ENCODE measurements at regions not wholly inside any gene's neighbourhood (a gene's known extent, or its start where the extent isn't known, plus 50 kb on each side); places are given as distances from the start of the nearest gene placed in this dataset.

DNA sequence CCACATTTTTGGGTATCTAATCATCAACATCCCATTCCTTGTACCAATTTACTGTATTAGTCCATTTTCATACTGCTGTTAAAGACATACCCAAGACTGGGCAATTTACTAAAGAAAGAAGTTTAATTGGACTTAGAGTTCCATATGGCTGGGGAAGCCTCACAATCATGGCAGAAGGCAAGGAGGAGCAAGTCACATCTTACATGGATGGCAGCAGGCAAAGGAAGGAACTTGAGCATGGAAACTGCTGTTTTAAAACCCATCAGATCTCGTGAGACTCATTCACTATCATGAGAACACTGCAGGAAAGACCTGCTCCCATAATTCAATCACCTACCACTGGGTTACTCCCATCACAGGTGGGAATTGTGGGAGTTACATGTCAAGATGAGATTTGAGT is 95.4 kb upstream of the SLCO6A1 start:
- CTCF ChIA-PET (ENCODE audit: partially characterized antibody), result no interaction called here
- no peak overlapping the region for H3K4ac ChIP-seq (replicated peaks; ENCODE audit: insufficient read length, low read depth, low read length)
- H3K27me3 ChIP-seq (replicated peaks in 1 of 4; ENCODE audit: control insufficient read depth in 3 of 4, extremely low read depth in 1 of 4, insufficient read depth in 3 of 4, low read length in 3 of 4), result no peaks in the 10 kb centered on the region
- TF ChIP-seq CEBPB (IDR thresholded peaks at IDR 0.05; ENCODE audit: low read depth, low read length) (no peak), POU5F1 (IDR thresholded peaks at IDR 0.05; ENCODE audit: low read depth, low read length) (no peak), RFX5 (IDR thresholded peaks at IDR 0.05; ENCODE audit: borderline replicate concordance, low read depth, low read length) (no peak), CTBP2 (IDR thresholded peaks at IDR 0.05; ENCODE audit: borderline replicate concordance, insufficient read depth, insufficient read length, low read length) (no peak), TBP (IDR thresholded peaks at IDR 0.05; ENCODE audit: low read depth, low read length) (no peak), GTF2F1 (IDR thresholded peaks at IDR 0.05; ENCODE audit: borderline replicate concordance, low read depth, low read length) (no peak), BRCA1 (IDR thresholded peaks at IDR 0.05; ENCODE audit: low read depth, low read length) (no peak)
- TF ChIP-seq, protein P1, sequence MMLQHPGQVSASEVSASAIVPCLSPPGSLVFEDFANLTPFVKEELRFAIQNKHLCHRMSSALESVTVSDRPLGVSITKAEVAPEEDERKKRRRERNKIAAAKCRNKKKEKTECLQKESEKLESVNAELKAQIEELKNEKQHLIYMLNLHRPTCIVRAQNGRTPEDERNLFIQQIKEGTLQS (IDR thresholded peaks at IDR 0.05; ENCODE audit: insufficient read depth, low read depth, low read length), result no peak
- TF ChIP-seq, protein P2, sequence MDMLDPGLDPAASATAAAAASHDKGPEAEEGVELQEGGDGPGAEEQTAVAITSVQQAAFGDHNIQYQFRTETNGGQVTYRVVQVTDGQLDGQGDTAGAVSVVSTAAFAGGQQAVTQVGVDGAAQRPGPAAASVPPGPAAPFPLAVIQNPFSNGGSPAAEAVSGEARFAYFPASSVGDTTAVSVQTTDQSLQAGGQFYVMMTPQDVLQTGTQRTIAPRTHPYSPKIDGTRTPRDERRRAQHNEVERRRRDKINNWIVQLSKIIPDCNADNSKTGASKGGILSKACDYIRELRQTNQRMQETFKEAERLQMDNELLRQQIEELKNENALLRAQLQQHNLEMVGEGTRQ (IDR thresholded peaks at IDR 0.05; ENCODE audit: low read length), result no peak
- TF ChIP-seq, protein P3, sequence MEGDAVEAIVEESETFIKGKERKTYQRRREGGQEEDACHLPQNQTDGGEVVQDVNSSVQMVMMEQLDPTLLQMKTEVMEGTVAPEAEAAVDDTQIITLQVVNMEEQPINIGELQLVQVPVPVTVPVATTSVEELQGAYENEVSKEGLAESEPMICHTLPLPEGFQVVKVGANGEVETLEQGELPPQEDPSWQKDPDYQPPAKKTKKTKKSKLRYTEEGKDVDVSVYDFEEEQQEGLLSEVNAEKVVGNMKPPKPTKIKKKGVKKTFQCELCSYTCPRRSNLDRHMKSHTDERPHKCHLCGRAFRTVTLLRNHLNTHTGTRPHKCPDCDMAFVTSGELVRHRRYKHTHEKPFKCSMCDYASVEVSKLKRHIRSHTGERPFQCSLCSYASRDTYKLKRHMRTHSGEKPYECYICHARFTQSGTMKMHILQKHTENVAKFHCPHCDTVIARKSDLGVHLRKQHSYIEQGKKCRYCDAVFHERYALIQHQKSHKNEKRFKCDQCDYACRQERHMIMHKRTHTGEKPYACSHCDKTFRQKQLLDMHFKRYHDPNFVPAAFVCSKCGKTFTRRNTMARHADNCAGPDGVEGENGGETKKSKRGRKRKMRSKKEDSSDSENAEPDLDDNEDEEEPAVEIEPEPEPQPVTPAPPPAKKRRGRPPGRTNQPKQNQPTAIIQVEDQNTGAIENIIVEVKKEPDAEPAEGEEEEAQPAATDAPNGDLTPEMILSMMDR (IDR thresholded peaks at IDR 0.05; ENCODE audit: control extremely low read depth in 1 of 3, insufficient read depth in 1 of 3, low read depth in 1 of 3, low read length in 3 of 3), result no peak

More for the DNA sequence above, 95.4 kb upstream of the SLCO6A1 start:
- 94% methylated on average over 1 of the region's 1 CpG; no CpG with 5 or more reads in 1 of the 2 experiments for WGBS, 2 experiments (ENCODE audit: extremely low coverage in 1 of 2, insufficient coverage in 1 of 2, insufficient read length in 1 of 2, insufficient replicate concordance in 2 of 2, low coverage in 1 of 2, low lambda C conversion rate in 2 of 2, missing lambda C conversion rate in 1 of 2)
- Histone ChIP-seq H3K23ac (ENCODE audit: insufficient read length) (no peak overlapping the region), H2BK15ac (ENCODE audit: low read length) (no peak overlapping the region), H3K4me2 (ENCODE audit: insufficient read depth in 1 of 2, low read depth in 2 of 2, low read length in 2 of 2) (no peak overlapping the region), H3K56ac (replicated peaks; ENCODE audit: insufficient read length, low read depth, low read length) (no peak overlapping the region), H3K79me1 (ENCODE audit: low read depth, low read length) (no peaks in the 10 kb centered on the region), H2BK5ac (ENCODE audit: low read depth, low read length) (no peak overlapping the region), H3K36me3 (ENCODE audit: control insufficient read depth in 2 of 4, insufficient read depth in 4 of 4, low read length in 3 of 4) (no peaks in the 10 kb centered on the region), H3K23me2 (ENCODE audit: low read depth, low read length) (no peaks in the 10 kb centered on the region), H2AK5ac (ENCODE audit: low read depth, low read length) (no peak overlapping the region), H4K91ac (replicated peaks; ENCODE audit: insufficient read length, low read length) (no peak overlapping the region), H2BK120ac (replicated peaks; ENCODE audit: low read depth, low read length) (no peak overlapping the region), H3K4me1 (replicated peaks in 1 of 4; ENCODE audit: control insufficient read depth in 3 of 4, insufficient read depth in 4 of 4, low read length in 3 of 4) (no peaks in the 10 kb centered on the region), H3K9me3 (ENCODE audit: insufficient read depth in 2 of 2, low read depth in 1 of 2, low read length in 1 of 2) (peaks cover 0 to 4% of the 10 kb centered on the region in 2 experiments; a peak in 1 of 4 replicates), H3K9ac (replicated peaks in 1 of 4; ENCODE audit: extremely low read depth in 1 of 4, low read depth in 3 of 4, low read length in 3 of 4) (no peak overlapping the region), H2AFZ (ENCODE audit: low read length) (no peak overlapping the region), H2BK12ac (ENCODE audit: low read depth, low read length) (no peak overlapping the region), H3K27ac (ENCODE audit: low read depth, low read length) (no peak overlapping the region), H4K8ac (ENCODE audit: extremely low read depth, insufficient read depth, low read length) (no peak overlapping the region), H4K20me1 (replicated peaks in 1 of 2; ENCODE audit: control insufficient read depth in 1 of 2, insufficient read depth in 2 of 2, low read length in 2 of 2) (no peaks in the 10 kb centered on the region), H3K14ac (ENCODE audit: insufficient read length) (no peak overlapping the region), H3K4me3 (ENCODE audit: extremely low read depth in 1 of 4, insufficient read depth in 2 of 4, low read depth in 3 of 4, low read length in 4 of 4) (no peak overlapping the region), H4K5ac (ENCODE audit: insufficient read length, low read depth, low read length) (no peak overlapping the region), H3K79me2 (ENCODE audit: control insufficient read depth in 1 of 2, insufficient read depth in 2 of 2, low read length in 2 of 2) (no peaks in the 10 kb centered on the region), H2BK20ac (ENCODE audit: low read length) (no peak overlapping the region), H3K18ac (ENCODE audit: extremely low read depth, low read length) (no peak overlapping the region)
- POLR2A ChIA-PET (ENCODE audit: partially characterized antibody), result no interaction called here
- DNase-seq (ENCODE audit: low read depth in 1 of 2, low spot score in 2 of 2) (no peak), FAIRE-seq (no peak)
